Endothelial cell of umbilical vein (primary cell): ENCODE measurements at regions not wholly inside any gene's neighbourhood (a gene's known extent, or its start where the extent isn't known, plus 50 kb on each side); places are given as distances from the start of the nearest gene placed in this dataset.

Source experiments
- BruUV-seq: library from RNA; stranded (reverse); fragments of 400-500 nt; replicated peaks from 2 replicates; lab custom pipeline; 2021; lab: Mats Ljungman, UMichigan
- CTCF ChIA-PET: fragments of 300-600, 350-600 bp; sonication (Branson Sonifier 250); formaldehyde crosslinking; loops from one replicate; lab custom pipeline; 2021; ENCODE audit warnings: antibody characterized with exemption, inconsistent platforms; lab: Charles Lee
- POLR2A ChIA-PET: fragments of 300-600, 350-600 bp; sonication (Branson Sonifier 250); formaldehyde crosslinking; loops from one replicate; lab custom pipeline; 2021; ENCODE audit warnings: antibody characterized with exemption, inconsistent platforms; lab: Charles Lee
- DNase-seq: peaks from one replicate; pipeline ENCODE4 v3.0.0-alpha.2; 2011; ENCODE audit warnings: low read depth, low spot score
- FAIRE-seq: peaks from 2 replicates; lab custom pipeline; 2011; peaks lifted over from hg19 to GRCh38; lab: Jason Lieb, UNC
- H2AFZ ChIP-seq: 2 replicates; pipeline ENCODE4 v1.6.0; 2012; ENCODE audit warnings: low read depth, low read length, control low read depth, inconsistent platforms
- H3K27ac ChIP-seq: 2 replicates; pipeline ENCODE4 v1.5.1; 2011; ENCODE audit warnings: low read depth, mild to moderate bottlenecking, control low read depth, low read length, moderate library complexity; ENCODE audit not compliant: insufficient read depth
- H3K27me3 ChIP-seq, 2 experiments: 2 replicates each; pipeline versions ENCODE4 v1.6.0 to v1.6.1; 2011; ENCODE audit warnings: low read length in 2 of 2, mixed read lengths in 1 of 2; ENCODE audit not compliant: control insufficient read depth in 2 of 2, insufficient read depth in 2 of 2
- H3K36me3 ChIP-seq, 2 experiments: 2 replicates in 1 of 2; 3 replicates in 1 of 2; pipeline ENCODE4 v1.5.1; 2011; ENCODE audit warnings: low read length in 2 of 2, mild to moderate bottlenecking in 1 of 2, moderate library complexity in 1 of 2; ENCODE audit not compliant: control insufficient read depth in 2 of 2, insufficient read depth in 2 of 2; ENCODE audit errors: extremely low read depth in 1 of 2
- H3K4me1 ChIP-seq: 3 replicates; pipeline ENCODE4 v1.5.1; 2011; ENCODE audit warnings: mild to moderate bottlenecking, low read length; ENCODE audit not compliant: control insufficient read depth, insufficient read depth; ENCODE audit errors: extremely low read depth
- H3K4me2 ChIP-seq: 2 replicates; pipeline ENCODE4 v1.6.1; 2011; ENCODE audit warnings: low read length, control low read depth, mixed read lengths; ENCODE audit not compliant: insufficient read depth
- H3K4me3 ChIP-seq, 3 experiments: fragments of 200-600 bp in 1 of 3; sonication (generic), shearing (Covaris generic) in 1 of 3; replicated peaks in 1 of 3; 2 replicates each; pipeline ENCODE4 v1.5.1; 2011 to 2016; ENCODE audit warnings: control low read depth in 3 of 3, low read length in 3 of 3, mild to moderate bottlenecking in 2 of 3, inconsistent platforms in 1 of 3, low read depth in 1 of 3, moderate library complexity in 1 of 3; ENCODE audit not compliant: insufficient read depth in 1 of 3
- H3K79me2 ChIP-seq: 2 replicates; pipeline ENCODE4 v1.6.0; 2012; ENCODE audit warnings: low read length, inconsistent platforms; ENCODE audit not compliant: control insufficient read depth, insufficient read depth
- H3K9ac ChIP-seq: replicated peaks from 2 replicates; pipeline ENCODE3; 2011; ENCODE audit warnings: low read length, control low read depth; ENCODE audit not compliant: insufficient read depth; ENCODE audit errors: extremely low read depth
- H3K9me1 ChIP-seq: replicated peaks from 3 replicates; pipeline ENCODE4 v1.6.0; 2011; ENCODE audit warnings: mild to moderate bottlenecking, low read length; ENCODE audit not compliant: control insufficient read depth, insufficient read depth; ENCODE audit errors: extremely low read depth
- H3K9me3 ChIP-seq: replicated peaks from 2 replicates; pipeline ENCODE4 v1.5.1; 2012; ENCODE audit warnings: low read length, inconsistent platforms; ENCODE audit not compliant: control insufficient read depth, insufficient read depth
- H4K20me1 ChIP-seq: replicated peaks from 2 replicates; pipeline ENCODE3; 2011; ENCODE audit warnings: mild to moderate bottlenecking, low read length; ENCODE audit not compliant: control insufficient read depth, insufficient read depth; ENCODE audit errors: extremely low read depth
- CTCF ChIP-seq, 2 donors: IDR thresholded peaks; 1 replicate in 1 of 2; 2 replicates in 1 of 2; pipeline ENCODE4 v1.5.1; 2011; ENCODE audit warnings: low read length in 2 of 2, mild to moderate bottlenecking in 2 of 2, moderate library complexity in 2 of 2, control low read depth in 1 of 2, inconsistent platforms in 1 of 2, low read depth in 1 of 2; ENCODE audit not compliant: insufficient read depth in 1 of 2; ENCODE audit errors: extremely low read depth in 1 of 2
- EZH2 ChIP-seq: IDR thresholded peaks from 2 replicates; pipeline ENCODE4 v1.6.1; 2012; ENCODE audit warnings: borderline replicate concordance, low read depth, mild to moderate bottlenecking, moderate library complexity, low read length, inconsistent platforms; ENCODE audit not compliant: severe bottlenecking
- FOS ChIP-seq: IDR thresholded peaks from 2 replicates; pipeline ENCODE4 v1.6.1; 2011; ENCODE audit warnings: mild to moderate bottlenecking, low read length, moderate library complexity, borderline replicate concordance; ENCODE audit not compliant: insufficient read depth
- GATA2 ChIP-seq: IDR thresholded peaks from 2 replicates; pipeline ENCODE4 v1.7.0; 2011; ENCODE audit warnings: low read depth, mild to moderate bottlenecking, moderate library complexity, mixed read lengths, low read length; ENCODE audit not compliant: insufficient read length, insufficient read depth
- JUN ChIP-seq: IDR thresholded peaks from 2 replicates; pipeline ENCODE4 v1.6.1; 2011; ENCODE audit warnings: borderline replicate concordance, low read depth; ENCODE audit not compliant: insufficient read length, insufficient read depth
- MAX ChIP-seq: IDR thresholded peaks from 2 replicates; pipeline ENCODE4 v1.6.1; 2011; ENCODE audit not compliant: insufficient read depth, insufficient read length
- MYC ChIP-seq: IDR thresholded peaks from one replicate; pipeline ENCODE4 v1.6.1; 2011; ENCODE audit warnings: mild to moderate bottlenecking, low read depth, low read length
- POLR2A ChIP-seq: IDR thresholded peaks from 2 replicates; pipeline ENCODE4 v1.6.1; 2012; ENCODE audit warnings: low read depth, mild to moderate bottlenecking, control low read depth, low read length
- POLR2AphosphoS5 ChIP-seq: IDR thresholded peaks from 2 replicates; pipeline ENCODE4 v1.6.1; 2012; ENCODE audit warnings: low read depth, mild to moderate bottlenecking, control low read depth, low read length, moderate library complexity; ENCODE audit not compliant: insufficient read depth
- dilution Hi-C: fragments of 300-500 bp; cut with MboI; formaldehyde crosslinking; loops from one replicate; pipeline ENCODE4 v1.15.0; 2019; ENCODE audit warnings: low sequenced_read_pairs; ENCODE audit not compliant: extremely low pct_ligation_motif_present
- intact Hi-C: fragments of 100-400 bp; cut with micrococcal nuclease; formaldehyde crosslinking; loops from one replicate; pipeline ENCODE4 v1.10.0; 2022

- Histone ChIP-seq H3K4me3 (no peak overlapping the region), H3K4me2 (no peak overlapping the region), H3K9ac (no peak overlapping the region), H3K4me1 (no peaks in the 10 kb centered on the region), H3K27ac (no peak overlapping the region), H2AFZ (no peak overlapping the region), H3K9me1 (no peaks in the 10 kb centered on the region), H3K9me3 (no peaks in the 10 kb centered on the region), H3K27me3 (no peaks in the 10 kb centered on the region), H4K20me1 (no peaks in the 10 kb centered on the region), H3K36me3 (no peaks in the 10 kb centered on the region), H3K79me2 (no peaks in the 10 kb centered on the region)
- dilution Hi-C loops (no loop called here), intact Hi-C loops (no loop called here)
- FAIRE-seq (no peak), DNase-seq (no peak)
- POLR2A ChIA-PET: no interaction called here
- no TSS peak for BruUV-seq
- TF ChIP-seq GATA2 (no peak), MAX (no peak), POLR2AphosphoS5 (no peak), JUN (no peak), FOS (no peak), MYC (no peak), CTCF (IDR thresholded peaks at IDR 0.05; ENCODE audit: extremely low read depth in 1 of 2, insufficient read depth in 1 of 2, low read depth in 1 of 2, low read length in 2 of 2) (no peak), POLR2A (no peak), EZH2 (no peak)
- CTCF ChIA-PET: interaction anchor here (0.8 to 1.7 kb wide), 2 partner anchors 64 to 571 kb away, joined by 3 to 5 read pairs; no protein-coding TSS in a partner anchor
These were observed 573.5 kb downstream of the COL12A1 start for GRCh38 chr6:74632196-74632875.
